SK-N-SH (cell line): ENCODE measurements at regions not wholly inside any gene's neighbourhood (a gene's known extent, or its start where the extent isn't known, plus 50 kb on each side); places are given as distances from the start of the nearest gene placed in this dataset.

Experiments used
- CTCF ChIA-PET: fragments of 300-600, 350-600 bp; formaldehyde crosslinking; extraction: SDS; loops from one replicate; lab custom pipeline; 2021; lab: Yijun Ruan, JAX
- POLR2A ChIA-PET: fragments of 350-600 bp; sonication (Branson Sonifier 250); formaldehyde crosslinking; extraction: SDS; loops from one replicate; lab custom pipeline; 2020; ENCODE audit warnings: antibody characterized with exemption, inconsistent platforms; lab: Yijun Ruan, JAX
- DNase-seq: peaks from one replicate; pipeline ENCODE4 v3.0.0; 2012
- H2AFZ ChIP-seq: fragments of 200-600 bp; sonication (generic); 2 replicates; pipeline ENCODE4 v1.8.1; 2016; ENCODE audit warnings: antibody characterized with exemption, mild to moderate bottlenecking, low read depth
- H3F3A ChIP-seq: fragments of 200-600 bp; sonication (generic); replicated peaks from 2 replicates; pipeline ENCODE3; 2016; ENCODE audit warnings: antibody characterized with exemption, mild to moderate bottlenecking; ENCODE audit not compliant: insufficient read depth
- H3K27ac ChIP-seq, 2 experiments: fragments of 200-500 bp in 1 of 2; fragments of 200-600 bp in 1 of 2; sonication (Bioruptor generic) in 1 of 2; sonication (generic), shearing (Covaris generic) in 1 of 2; 2 replicates each; pipeline versions ENCODE4 v1.5.1 to v1.6.1; 2014 to 2016; ENCODE audit warnings: low read depth in 2 of 2, inconsistent platforms in 1 of 2, low read length in 1 of 2, mild to moderate bottlenecking in 1 of 2, mixed read lengths in 1 of 2
- H3K27me3 ChIP-seq: fragments of 200-600 bp; sonication (generic), shearing (Covaris generic); 2 replicates; pipeline ENCODE4 v1.6.1; 2016; ENCODE audit warnings: mixed run types; ENCODE audit not compliant: insufficient read depth
- H3K36me3 ChIP-seq, 2 experiments: fragments of 200-500 bp in 1 of 2; fragments of 200-600 bp in 1 of 2; sonication (Bioruptor generic) in 1 of 2; sonication (generic) in 1 of 2; replicated peaks in 1 of 2; 2 replicates each; pipeline versions ENCODE3 to v1.5.1; 2014 to 2016; ENCODE audit warnings: low read length in 1 of 2, mild to moderate bottlenecking in 1 of 2; ENCODE audit not compliant: insufficient read depth in 2 of 2, control insufficient read depth in 1 of 2
- H3K4me1 ChIP-seq, 2 experiments: fragments of 200-500 bp in 1 of 2; fragments of 200-600 bp in 1 of 2; sonication (Bioruptor generic) in 1 of 2; sonication (generic), shearing (Covaris generic) in 1 of 2; 2 replicates each; pipeline versions ENCODE4 v1.5.1 to v1.6.1; 2014 to 2016; ENCODE audit warnings: low read depth in 1 of 2, low read length in 1 of 2, mixed run types in 1 of 2; ENCODE audit not compliant: insufficient read depth in 2 of 2, control insufficient read depth in 1 of 2
- H3K4me2 ChIP-seq: fragments of 200-600 bp; sonication (generic), shearing (Covaris generic); 2 replicates; pipeline ENCODE4 v1.6.1; 2017; ENCODE audit warnings: mixed run types
- H3K4me3 ChIP-seq, 2 experiments: fragments of 200-500 bp in 1 of 2; fragments of 200-600 bp in 1 of 2; sonication (Bioruptor generic) in 1 of 2; sonication (generic), shearing (Covaris generic) in 1 of 2; 2 replicates each; pipeline versions ENCODE4 v1.5.1 to v1.8.1; 2014 to 2016; ENCODE audit warnings: low read depth in 2 of 2, inconsistent platforms in 1 of 2, low read length in 1 of 2, mild to moderate bottlenecking in 1 of 2, mixed read lengths in 1 of 2, moderate library complexity in 1 of 2
- H3K79me2 ChIP-seq: fragments of 200-600 bp; sonication (generic); 2 replicates; pipeline ENCODE4 v1.8.1; 2017; ENCODE audit warnings: mild to moderate bottlenecking; ENCODE audit not compliant: insufficient read depth
- H3K9ac ChIP-seq: fragments of 200-600 bp; sonication (generic); 2 replicates; pipeline ENCODE4 v1.6.1; 2017; ENCODE audit warnings: mixed run types
- H3K9me2 ChIP-seq: fragments of 200-600 bp; sonication (generic); 2 replicates; pipeline ENCODE4 v1.6.1; 2017; ENCODE audit warnings: mixed run types
- H3K9me3 ChIP-seq: fragments of 200-600 bp; sonication (generic); 2 replicates; pipeline ENCODE4 v1.6.1; 2017; ENCODE audit warnings: mixed run types, mild to moderate bottlenecking, moderate library complexity
- H4K20me1 ChIP-seq: fragments of 200-600 bp; sonication (generic); 2 replicates; pipeline ENCODE4 v1.6.1; 2017; ENCODE audit warnings: mild to moderate bottlenecking, mixed run types; ENCODE audit not compliant: insufficient read depth
- CHD2 ChIP-seq: fragments of 150-350 bp; IDR thresholded peaks from 2 replicates; pipeline ENCODE4 v1.6.1; 2018; ENCODE audit warnings: low read length; ENCODE audit not compliant: partially characterized antibody
- EZH2phosphoT487 ChIP-seq: fragments of 200-600 bp; sonication (generic); IDR thresholded peaks from 2 replicates; pipeline ENCODE4 v1.6.1; 2017; ENCODE audit warnings: low read depth, mixed run types, mild to moderate bottlenecking, antibody characterized with exemption, moderate library complexity, borderline replicate concordance
- FOSL2 ChIP-seq: IDR thresholded peaks from 2 replicates; pipeline ENCODE4 v1.4.0; 2012; ENCODE audit warnings: low read depth, mild to moderate bottlenecking, moderate library complexity, borderline replicate concordance
- FOXJ3 ChIP-seq: sonication (generic); formaldehyde crosslinking; IDR thresholded peaks from 2 replicates; pipeline ENCODE4 v1.5.1; 2020; ENCODE audit warnings: mild to moderate bottlenecking, missing genetic modification reagents
- FOXM1 ChIP-seq: IDR thresholded peaks from 2 replicates; pipeline ENCODE4 v1.4.0; 2012; ENCODE audit warnings: low read depth, mild to moderate bottlenecking
- GABPA ChIP-seq: IDR thresholded peaks from 2 replicates; pipeline ENCODE4 v1.4.0; 2012; ENCODE audit warnings: low read depth, mild to moderate bottlenecking
- GATA2 ChIP-seq: sonication (generic); formaldehyde crosslinking; IDR thresholded peaks from 2 replicates; pipeline ENCODE4 v1.5.0; 2020; ENCODE audit warnings: mild to moderate bottlenecking, missing genetic modification reagents
- JUND ChIP-seq: IDR thresholded peaks from 2 replicates; pipeline ENCODE4 v1.4.0; 2012
- MEF2A ChIP-seq: IDR thresholded peaks from 2 replicates; pipeline ENCODE4 v1.4.0; 2012; ENCODE audit warnings: low read depth, borderline replicate concordance
- RCOR1 ChIP-seq: fragments of 150-350 bp; IDR thresholded peaks from 2 replicates; pipeline ENCODE4 v1.6.1; 2017; ENCODE audit warnings: antibody characterized with exemption, low read length
- RFX5 ChIP-seq: IDR thresholded peaks from 2 replicates; pipeline ENCODE4 v1.6.1; 2012; ENCODE audit warnings: mild to moderate bottlenecking, improper control_type of control experiment, low read length
- SIN3A ChIP-seq: IDR thresholded peaks from 2 replicates; pipeline ENCODE4 v1.6.1; 2012; ENCODE audit warnings: low read depth, mild to moderate bottlenecking, low read length, moderate library complexity, borderline replicate concordance
- TCF12 ChIP-seq: IDR thresholded peaks from 2 replicates; pipeline ENCODE4 v1.4.0; 2012
- WGBS: methylation state at CpG from one replicate; pipeline ENCODE4 v1.1.6; 2017; ENCODE audit warnings: low lambda C conversion rate; 5-methylcytosine and 5-hydroxymethylcytosine counted together
- TF ChIP-seq, protein P1 (sequence below): IDR thresholded peaks from 2 replicates; pipeline ENCODE4 v1.4.0; 2012; ENCODE audit warnings: low read depth, borderline replicate concordance
- TF ChIP-seq, protein P2 (sequence below): fragments of 200-600 bp; sonication (generic); IDR thresholded peaks from 2 replicates; pipeline ENCODE4 v1.6.1; 2017; ENCODE audit warnings: antibody characterized with exemption, mild to moderate bottlenecking, moderate library complexity
- TF ChIP-seq, protein P3 (sequence below): IDR thresholded peaks from 2 replicates; pipeline ENCODE4 v1.6.1; 2012; ENCODE audit warnings: mild to moderate bottlenecking, low read depth, low read length, moderate library complexity

GRCh38 chr12:107441665-107442300 lies 243.8 kb upstream of the PWP1 start (continued):
- no peak for TF ChIP-seq FOSL2

DNA sequence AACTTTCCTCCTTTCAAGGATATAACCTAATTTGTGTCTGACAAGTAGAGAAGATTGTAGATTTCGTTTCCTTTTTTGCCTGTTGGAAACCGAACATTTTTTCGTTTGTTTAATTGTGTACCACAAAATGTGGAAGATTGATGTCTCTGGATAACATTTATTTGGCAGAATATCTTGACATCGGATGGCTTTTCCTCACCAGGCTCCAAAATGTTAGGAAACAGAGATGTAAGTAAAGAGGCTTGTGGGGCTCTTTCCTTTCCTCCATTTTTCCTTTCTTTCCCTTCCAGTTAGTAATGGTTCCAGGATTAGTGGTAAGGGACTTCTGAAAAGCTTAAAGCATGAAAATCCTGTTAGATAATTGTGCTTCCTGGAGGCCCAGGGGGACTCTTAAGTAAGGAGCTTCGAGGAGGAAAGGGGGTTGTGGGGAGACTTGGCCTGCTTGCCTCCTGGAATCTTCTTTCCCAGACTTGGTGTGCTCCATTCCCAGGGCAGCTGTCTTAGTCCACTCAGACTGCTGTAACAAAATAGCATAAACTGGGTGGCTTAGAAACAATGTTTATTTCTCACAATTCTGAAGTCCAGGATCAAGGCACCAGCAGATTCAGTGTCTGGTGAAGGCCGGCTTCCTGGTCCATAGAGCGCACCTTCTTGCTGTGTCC lies 243.1 kb upstream of the PWP1 start:
- Histone ChIP-seq H3K9me3 (no peaks in the 10 kb centered on the region), H3K9me2 (no peaks in the 10 kb centered on the region), H4K20me1 (no peaks in the 10 kb centered on the region), H3K27ac (no peak overlapping the region), H3K4me1 (no peaks in the 10 kb centered on the region; a peak in 2 of 4 replicates), H3K9ac (no peak overlapping the region), H3K27me3 (no peaks in the 10 kb centered on the region), H3K4me3 (no peak overlapping the region), H3K36me3 (no peaks in the 10 kb centered on the region), H3K79me2 (no peaks in the 10 kb centered on the region), H2AFZ (no peak overlapping the region), H3K4me2 (no peak overlapping the region), H3F3A (no peaks in the 10 kb centered on the region)
- TF ChIP-seq GATA2 (CRISPR knock-in tag), result no peak
- TF ChIP-seq EZH2phosphoT487, result no peak
- no peak for TF ChIP-seq CHD2
- no peak for TF ChIP-seq RCOR1
- no peak for TF ChIP-seq FOXM1
- TF ChIP-seq, protein P1, sequence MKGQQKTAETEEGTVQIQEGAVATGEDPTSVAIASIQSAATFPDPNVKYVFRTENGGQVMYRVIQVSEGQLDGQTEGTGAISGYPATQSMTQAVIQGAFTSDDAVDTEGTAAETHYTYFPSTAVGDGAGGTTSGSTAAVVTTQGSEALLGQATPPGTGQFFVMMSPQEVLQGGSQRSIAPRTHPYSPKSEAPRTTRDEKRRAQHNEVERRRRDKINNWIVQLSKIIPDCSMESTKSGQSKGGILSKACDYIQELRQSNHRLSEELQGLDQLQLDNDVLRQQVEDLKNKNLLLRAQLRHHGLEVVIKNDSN, result no peak
- TF ChIP-seq, protein P2, sequence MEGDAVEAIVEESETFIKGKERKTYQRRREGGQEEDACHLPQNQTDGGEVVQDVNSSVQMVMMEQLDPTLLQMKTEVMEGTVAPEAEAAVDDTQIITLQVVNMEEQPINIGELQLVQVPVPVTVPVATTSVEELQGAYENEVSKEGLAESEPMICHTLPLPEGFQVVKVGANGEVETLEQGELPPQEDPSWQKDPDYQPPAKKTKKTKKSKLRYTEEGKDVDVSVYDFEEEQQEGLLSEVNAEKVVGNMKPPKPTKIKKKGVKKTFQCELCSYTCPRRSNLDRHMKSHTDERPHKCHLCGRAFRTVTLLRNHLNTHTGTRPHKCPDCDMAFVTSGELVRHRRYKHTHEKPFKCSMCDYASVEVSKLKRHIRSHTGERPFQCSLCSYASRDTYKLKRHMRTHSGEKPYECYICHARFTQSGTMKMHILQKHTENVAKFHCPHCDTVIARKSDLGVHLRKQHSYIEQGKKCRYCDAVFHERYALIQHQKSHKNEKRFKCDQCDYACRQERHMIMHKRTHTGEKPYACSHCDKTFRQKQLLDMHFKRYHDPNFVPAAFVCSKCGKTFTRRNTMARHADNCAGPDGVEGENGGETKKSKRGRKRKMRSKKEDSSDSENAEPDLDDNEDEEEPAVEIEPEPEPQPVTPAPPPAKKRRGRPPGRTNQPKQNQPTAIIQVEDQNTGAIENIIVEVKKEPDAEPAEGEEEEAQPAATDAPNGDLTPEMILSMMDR, result no peak
- TF ChIP-seq FOSL2, result no peak
- TF ChIP-seq GABPA, result no peak
- no peak for TF ChIP-seq FOXJ3
- TF ChIP-seq RFX5, result no peak
- TF ChIP-seq JUND, result no peak
- TF ChIP-seq, protein P3, sequence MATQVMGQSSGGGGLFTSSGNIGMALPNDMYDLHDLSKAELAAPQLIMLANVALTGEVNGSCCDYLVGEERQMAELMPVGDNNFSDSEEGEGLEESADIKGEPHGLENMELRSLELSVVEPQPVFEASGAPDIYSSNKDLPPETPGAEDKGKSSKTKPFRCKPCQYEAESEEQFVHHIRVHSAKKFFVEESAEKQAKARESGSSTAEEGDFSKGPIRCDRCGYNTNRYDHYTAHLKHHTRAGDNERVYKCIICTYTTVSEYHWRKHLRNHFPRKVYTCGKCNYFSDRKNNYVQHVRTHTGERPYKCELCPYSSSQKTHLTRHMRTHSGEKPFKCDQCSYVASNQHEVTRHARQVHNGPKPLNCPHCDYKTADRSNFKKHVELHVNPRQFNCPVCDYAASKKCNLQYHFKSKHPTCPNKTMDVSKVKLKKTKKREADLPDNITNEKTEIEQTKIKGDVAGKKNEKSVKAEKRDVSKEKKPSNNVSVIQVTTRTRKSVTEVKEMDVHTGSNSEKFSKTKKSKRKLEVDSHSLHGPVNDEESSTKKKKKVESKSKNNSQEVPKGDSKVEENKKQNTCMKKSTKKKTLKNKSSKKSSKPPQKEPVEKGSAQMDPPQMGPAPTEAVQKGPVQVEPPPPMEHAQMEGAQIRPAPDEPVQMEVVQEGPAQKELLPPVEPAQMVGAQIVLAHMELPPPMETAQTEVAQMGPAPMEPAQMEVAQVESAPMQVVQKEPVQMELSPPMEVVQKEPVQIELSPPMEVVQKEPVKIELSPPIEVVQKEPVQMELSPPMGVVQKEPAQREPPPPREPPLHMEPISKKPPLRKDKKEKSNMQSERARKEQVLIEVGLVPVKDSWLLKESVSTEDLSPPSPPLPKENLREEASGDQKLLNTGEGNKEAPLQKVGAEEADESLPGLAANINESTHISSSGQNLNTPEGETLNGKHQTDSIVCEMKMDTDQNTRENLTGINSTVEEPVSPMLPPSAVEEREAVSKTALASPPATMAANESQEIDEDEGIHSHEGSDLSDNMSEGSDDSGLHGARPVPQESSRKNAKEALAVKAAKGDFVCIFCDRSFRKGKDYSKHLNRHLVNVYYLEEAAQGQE, result no peak
- TF ChIP-seq MEF2A, result no peak
- TF ChIP-seq TCF12, result no peak
- no peak for TF ChIP-seq SIN3A
- no peak for DNase-seq
- 69% methylated on average over 7 of the region's 7 CpGs for WGBS
- ChIA-PET POLR2A (no interaction called here), CTCF (interaction anchor here (0.8 kb wide), 1 partner anchor 311 kb away, joined by 3 read pairs; no protein-coding TSS in a partner anchor)
